ENCODE measurements at regions not wholly inside any gene's neighbourhood (a gene's known extent, or its start where the extent isn't known, plus 50 kb on each side); places are given as distances from the start of the nearest gene placed in this dataset.

- no peaks in the 10 kb centered on the region for H3K9me3 ChIP-seq (ENCODE audit: control insufficient read depth, insufficient read depth, low read depth, low read length)
- no peaks in the 10 kb centered on the region for H3K36me3 ChIP-seq (ENCODE audit: control insufficient read depth, insufficient read depth, low read length)
- no peak overlapping the region for H3K4me3 ChIP-seq (ENCODE audit: low read depth in 2 of 2, low read length in 2 of 2)
- intact Hi-C loops (cut with micrococcal nuclease; ENCODE audit: unreplicated experiment) (no loop called here), in situ Hi-C loops (cut with HindIII; ENCODE audit: low pct_unique_long_range_greater_than_20kb, low sequenced_read_pairs) (no loop called here)
- TF ChIP-seq POLR2AphosphoS5 (IDR thresholded peaks at IDR 0.05; ENCODE audit: low read depth, low read length) (no peak), CTCF (IDR thresholded peaks at IDR 0.05) (no peak), TCF7L2 (IDR thresholded peaks at IDR 0.05; ENCODE audit: low read depth, low read length) (no peak), REST (IDR thresholded peaks at IDR 0.05; ENCODE audit: insufficient read depth in 1 of 2, low read depth in 2 of 2, low read length in 1 of 2) (no peak), SIN3A (IDR thresholded peaks at IDR 0.05; ENCODE audit: borderline replicate concordance, insufficient read depth, low read depth, low read length) (no peak)
- ATAC-seq (no peak), DNase-seq (ENCODE audit: low read depth, low spot score) (no peak)
- H3K27me3 ChIP-seq (ENCODE audit: control insufficient read depth, insufficient read depth, low read length) = no peaks in the 10 kb centered on the region
- H3K27ac ChIP-seq (ENCODE audit: low read length) = no peak overlapping the region
- H3K4me1 ChIP-seq (ENCODE audit: control insufficient read depth, insufficient read depth, low read length) = no peaks in the 10 kb centered on the region
- ChIA-PET CTCF (no interaction called here), POLR2A (no interaction called here)
- no TSS peak for BruUV-seq (replicated peaks)
These were observed 173.0 kb upstream of the UFM1 start for GRCh38 chr13:38176664-38177063.

- no peak overlapping the region for H3K27ac ChIP-seq (ENCODE audit: low read length)
- TF ChIP-seq REST (IDR thresholded peaks at IDR 0.05; ENCODE audit: insufficient read depth in 1 of 2, low read depth in 2 of 2, low read length in 1 of 2) (no peak), TCF7L2 (IDR thresholded peaks at IDR 0.05; ENCODE audit: low read depth, low read length) (no peak), CTCF (IDR thresholded peaks at IDR 0.05) (no peak), SIN3A (IDR thresholded peaks at IDR 0.05; ENCODE audit: borderline replicate concordance, insufficient read depth, low read depth, low read length) (no peak), POLR2AphosphoS5 (IDR thresholded peaks at IDR 0.05; ENCODE audit: low read depth, low read length) (no peak)
- H3K4me3 ChIP-seq (ENCODE audit: low read depth in 2 of 2, low read length in 2 of 2) = no peak overlapping the region
- no peak for ATAC-seq
- DNase-seq (ENCODE audit: low read depth, low spot score) = no peak
- in situ Hi-C loops (cut with HindIII; ENCODE audit: low pct_unique_long_range_greater_than_20kb, low sequenced_read_pairs) (no loop called here), intact Hi-C loops (cut with micrococcal nuclease; ENCODE audit: unreplicated experiment) (no loop called here)
- no peaks in the 10 kb centered on the region for H3K9me3 ChIP-seq (ENCODE audit: control insufficient read depth, insufficient read depth, low read depth, low read length)
- BruUV-seq (replicated peaks) = no TSS peak
- no peaks in the 10 kb centered on the region for H3K4me1 ChIP-seq (ENCODE audit: control insufficient read depth, insufficient read depth, low read length)
- ChIA-PET CTCF (no interaction called here), POLR2A (no interaction called here)
- H3K27me3 ChIP-seq (ENCODE audit: control insufficient read depth, insufficient read depth, low read length) = no peaks in the 10 kb centered on the region
- no peaks in the 10 kb centered on the region for H3K36me3 ChIP-seq (ENCODE audit: control insufficient read depth, insufficient read depth, low read length)
These were observed 176.2 kb upstream of the UFM1 start for GRCh38 chr13:38173403-38173802.
